Loucy (cell line): ENCODE measurements at regions not wholly inside any gene's neighbourhood (a gene's known extent, or its start where the extent isn't known, plus 50 kb on each side); places are given as distances from the start of the nearest gene placed in this dataset.

Source experiments
- EZH2phosphoT487 ChIP-seq: fragments of 200-600 bp; IDR thresholded peaks from 2 replicates; pipeline ENCODE4 v1.6.1; 2018; ENCODE audit warnings: antibody characterized with exemption, mild to moderate bottlenecking, moderate library complexity, borderline replicate concordance
- TF ChIP-seq, protein P1 (sequence below): fragments of 200-600 bp; sonication (generic); conservative IDR thresholded peaks from 2 replicates; pipeline ENCODE4 v1.5.1; 2014; ENCODE audit warnings: mild to moderate bottlenecking, antibody characterized with exemption, low read length

DNA sequence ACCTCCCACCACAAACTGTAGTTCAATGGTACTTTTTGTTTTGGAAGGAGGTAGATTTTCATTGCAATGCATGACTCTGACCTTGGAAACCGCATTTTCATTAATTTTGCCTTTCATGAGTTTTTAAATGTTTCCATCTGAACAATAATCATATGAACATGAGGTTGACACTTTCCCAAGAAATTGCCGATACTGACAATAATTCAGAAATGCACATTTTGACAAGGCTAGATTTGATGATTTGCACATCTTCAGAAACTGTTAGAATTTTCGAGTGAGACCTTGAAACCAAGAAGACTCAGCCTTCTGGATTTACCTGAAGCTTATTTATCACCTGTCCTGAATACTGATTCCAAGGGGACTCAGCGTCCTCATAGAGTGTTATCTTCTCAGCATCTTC is 93.8 kb upstream of the NTRK2 start:
- TF ChIP-seq, protein P1, sequence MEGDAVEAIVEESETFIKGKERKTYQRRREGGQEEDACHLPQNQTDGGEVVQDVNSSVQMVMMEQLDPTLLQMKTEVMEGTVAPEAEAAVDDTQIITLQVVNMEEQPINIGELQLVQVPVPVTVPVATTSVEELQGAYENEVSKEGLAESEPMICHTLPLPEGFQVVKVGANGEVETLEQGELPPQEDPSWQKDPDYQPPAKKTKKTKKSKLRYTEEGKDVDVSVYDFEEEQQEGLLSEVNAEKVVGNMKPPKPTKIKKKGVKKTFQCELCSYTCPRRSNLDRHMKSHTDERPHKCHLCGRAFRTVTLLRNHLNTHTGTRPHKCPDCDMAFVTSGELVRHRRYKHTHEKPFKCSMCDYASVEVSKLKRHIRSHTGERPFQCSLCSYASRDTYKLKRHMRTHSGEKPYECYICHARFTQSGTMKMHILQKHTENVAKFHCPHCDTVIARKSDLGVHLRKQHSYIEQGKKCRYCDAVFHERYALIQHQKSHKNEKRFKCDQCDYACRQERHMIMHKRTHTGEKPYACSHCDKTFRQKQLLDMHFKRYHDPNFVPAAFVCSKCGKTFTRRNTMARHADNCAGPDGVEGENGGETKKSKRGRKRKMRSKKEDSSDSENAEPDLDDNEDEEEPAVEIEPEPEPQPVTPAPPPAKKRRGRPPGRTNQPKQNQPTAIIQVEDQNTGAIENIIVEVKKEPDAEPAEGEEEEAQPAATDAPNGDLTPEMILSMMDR: no peak
- no peak for TF ChIP-seq EZH2phosphoT487
